GM18868 (cell line): ENCODE measurements at regions not wholly inside any gene's neighbourhood (a gene's known extent, or its start where the extent isn't known, plus 50 kb on each side); places are given as distances from the start of the nearest gene placed in this dataset.

Experiments used
- ATAC-seq: cut with Tn5 transposase; IDR thresholded peaks from one replicate; pipeline ENCODE4 v1.9.1; 2021; ENCODE audit warnings: mild to moderate bottlenecking, moderate library complexity; ENCODE audit not compliant: unreplicated experiment

GRCh38 chr20:48106428-48106827 is 321.1 kb upstream of the SULF2 start:
- ATAC-seq, result no peak

GRCh38 chr20:48105526-48105925 is 320.2 kb upstream of the SULF2 start:
- ATAC-seq, result no peak

DNA sequence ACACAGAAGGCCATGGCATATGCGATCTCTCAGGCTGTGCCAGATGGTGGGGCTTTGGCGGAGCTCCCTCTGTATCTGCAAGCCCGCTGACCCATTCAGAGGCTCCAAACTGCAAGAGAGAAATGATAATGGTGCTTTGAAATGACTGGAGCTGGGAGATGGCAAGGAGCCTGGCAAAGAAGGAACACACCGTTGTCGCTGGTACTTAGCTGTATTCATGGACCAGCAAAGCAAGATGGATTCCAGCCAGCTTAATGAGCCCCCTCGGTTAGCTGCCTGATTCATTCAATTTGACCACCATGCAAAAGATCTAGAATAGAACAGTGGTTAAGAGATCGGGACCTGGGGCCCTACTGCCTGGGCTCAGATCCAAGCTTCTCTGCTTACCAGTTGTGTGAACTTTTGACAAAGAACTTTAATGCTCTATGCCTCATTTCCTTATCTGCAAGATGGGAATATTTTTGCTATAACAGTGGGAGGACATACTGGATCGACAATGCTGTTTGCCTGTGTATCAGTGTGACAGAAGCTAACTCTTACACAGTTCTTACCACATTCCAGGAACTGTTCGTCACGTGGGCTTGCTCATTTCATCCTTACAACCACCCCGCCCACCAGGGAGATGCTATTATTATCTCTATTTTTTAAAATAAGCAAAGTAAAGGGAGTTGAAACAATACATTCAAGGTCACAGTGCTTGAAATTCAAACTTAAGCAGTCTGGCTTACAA is 317.8 kb upstream of the SULF2 start:
- ATAC-seq, result no peak

GRCh38 chr20:48102076-48102787 is 317.0 kb upstream of the SULF2 start:
- no peak for ATAC-seq

GRCh38 chr20:48100483-48100882 is 315.2 kb upstream of the SULF2 start:
- no peak for ATAC-seq

- ATAC-seq, result no peak
Measured at GRCh38 chr20:48098866-48099265, 313.6 kb upstream of the SULF2 start.

GRCh38 chr20:48098099-48098498 is 312.8 kb upstream of the SULF2 start:
- no peak for ATAC-seq

DNA sequence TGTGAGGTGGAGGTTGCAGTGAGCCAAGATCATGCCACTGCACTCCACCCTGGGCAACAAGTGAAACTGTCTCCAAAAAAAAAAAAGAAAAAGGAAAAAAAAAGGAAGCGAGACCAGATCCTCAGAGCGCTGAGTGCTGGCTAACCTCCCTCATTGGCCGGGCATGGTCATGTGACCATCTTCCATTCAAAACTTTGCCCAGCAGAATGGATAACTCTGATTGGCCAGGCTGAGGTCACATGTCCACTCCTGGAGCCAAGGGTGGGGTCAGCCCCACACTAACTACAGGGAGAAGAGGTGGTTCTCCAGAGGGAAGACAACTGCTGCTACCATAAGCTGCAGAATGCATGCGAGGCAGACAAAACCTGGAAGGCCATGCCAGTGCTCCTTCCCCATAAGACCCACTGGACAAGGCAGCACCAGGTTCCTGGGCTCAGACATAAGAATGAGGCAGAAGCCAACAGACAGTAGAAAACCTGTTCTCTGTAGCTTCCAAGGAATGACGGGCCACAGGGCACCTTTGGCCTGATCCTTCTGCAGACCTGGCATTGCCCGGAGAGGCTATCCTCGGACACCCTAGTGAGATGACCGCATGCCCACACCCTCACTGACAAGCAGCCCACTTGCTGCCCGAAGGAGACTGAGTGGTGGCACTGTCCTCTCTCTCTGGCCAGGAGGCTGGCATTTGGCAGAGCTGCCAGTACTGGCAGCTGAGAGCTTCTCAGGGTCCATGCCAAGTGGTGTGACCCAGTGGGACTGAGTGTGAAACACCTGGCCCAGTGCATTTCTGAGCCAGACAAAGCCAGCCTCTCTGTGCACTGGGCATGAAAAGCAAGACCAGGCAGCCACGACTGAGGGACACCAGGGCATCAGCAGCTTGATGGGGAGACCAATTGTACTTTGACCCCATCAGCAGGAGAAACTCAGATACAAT is 311.9 kb upstream of the SULF2 start:
- no peak for ATAC-seq

DNA sequence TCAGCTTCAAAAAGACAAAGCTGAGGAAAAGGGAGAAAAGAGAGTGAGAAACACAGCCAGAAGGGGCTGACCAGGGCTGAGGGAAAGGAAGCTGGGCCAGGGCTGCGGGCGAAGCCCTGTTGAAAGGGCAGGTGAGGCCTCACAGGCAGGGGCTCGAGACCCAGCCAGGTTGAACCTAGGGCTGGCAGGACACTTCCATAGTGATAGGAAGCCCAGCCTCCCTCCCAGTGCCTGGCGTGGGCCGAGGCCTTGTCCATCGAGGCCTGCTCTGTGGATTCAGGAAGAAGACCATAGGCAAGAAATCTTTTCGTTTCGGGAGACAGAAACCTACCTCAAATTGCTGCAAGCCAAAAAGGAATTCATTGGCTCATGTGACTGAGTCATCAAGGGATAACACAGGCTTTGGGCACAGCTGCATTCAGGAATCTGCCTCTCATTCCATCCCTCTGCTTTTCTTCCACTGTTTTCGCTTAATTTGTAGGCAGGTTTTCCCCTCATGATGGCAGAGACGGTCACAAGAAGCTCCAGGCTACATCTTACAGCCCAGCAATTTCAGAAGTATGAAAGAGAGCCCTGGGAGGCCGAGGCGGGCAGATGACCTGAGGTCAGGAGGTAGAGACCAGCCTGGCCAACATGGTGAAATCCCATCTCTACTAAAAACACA is 311.1 kb upstream of the SULF2 start:
- no peak for ATAC-seq

DNA sequence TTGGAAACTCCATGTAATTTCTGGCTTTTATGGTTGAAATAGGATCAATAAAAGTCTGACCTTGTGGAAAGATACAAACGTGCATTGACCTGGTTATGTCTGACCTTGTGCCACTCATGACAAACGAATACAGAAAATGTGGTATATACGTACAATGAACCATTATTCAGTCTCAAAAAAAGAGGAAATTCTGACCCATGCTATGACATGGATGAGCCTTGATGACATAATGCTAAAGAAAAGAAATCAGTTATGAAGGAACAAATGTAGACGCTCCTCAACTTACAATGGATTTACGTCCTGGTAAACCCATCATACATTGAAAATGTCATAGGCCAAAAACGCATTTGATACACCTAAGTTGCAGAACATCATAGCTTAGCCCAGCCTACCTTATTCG is 309.7 kb upstream of the SULF2 start:
- ATAC-seq, result no peak

- no peak for ATAC-seq
Measured at GRCh38 chr20:48094196-48094749, 309.0 kb upstream of the SULF2 start.

DNA sequence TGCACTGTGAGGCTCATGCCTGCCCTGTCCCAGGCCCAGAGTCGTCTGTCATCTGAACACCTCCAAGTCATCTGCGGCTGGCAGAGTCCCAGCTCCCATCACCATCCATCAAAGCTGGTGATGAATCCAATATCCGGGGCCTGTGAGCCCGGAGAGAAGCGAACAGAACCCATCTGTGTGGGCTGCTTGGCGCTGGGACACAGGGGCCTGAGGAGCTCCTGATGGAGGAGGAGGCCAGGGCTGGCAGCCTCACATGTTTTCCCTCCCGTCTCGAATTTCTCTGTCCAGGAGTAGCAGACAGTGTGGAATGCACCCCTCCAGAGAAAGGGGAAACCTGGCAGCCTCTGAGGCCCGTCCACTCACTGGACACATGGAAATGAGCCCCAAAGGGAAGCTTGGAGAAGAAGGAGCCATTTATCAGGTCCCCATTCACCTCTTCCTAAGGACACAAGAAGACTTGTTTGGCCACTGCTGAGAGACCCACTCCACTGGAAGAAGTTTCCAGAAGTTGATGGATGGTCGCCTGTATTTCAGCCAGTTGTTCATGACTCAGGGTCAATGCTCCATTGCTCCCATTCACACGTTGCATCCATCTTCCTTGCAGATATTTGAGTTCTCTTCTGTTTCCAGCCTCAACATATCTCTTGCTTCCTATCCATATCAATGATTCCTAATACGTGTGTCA is 307.5 kb upstream of the SULF2 start:
- ATAC-seq, result no peak

- ATAC-seq, result no peak
Measured at GRCh38 chr20:48090784-48091183, 305.5 kb upstream of the SULF2 start.

DNA sequence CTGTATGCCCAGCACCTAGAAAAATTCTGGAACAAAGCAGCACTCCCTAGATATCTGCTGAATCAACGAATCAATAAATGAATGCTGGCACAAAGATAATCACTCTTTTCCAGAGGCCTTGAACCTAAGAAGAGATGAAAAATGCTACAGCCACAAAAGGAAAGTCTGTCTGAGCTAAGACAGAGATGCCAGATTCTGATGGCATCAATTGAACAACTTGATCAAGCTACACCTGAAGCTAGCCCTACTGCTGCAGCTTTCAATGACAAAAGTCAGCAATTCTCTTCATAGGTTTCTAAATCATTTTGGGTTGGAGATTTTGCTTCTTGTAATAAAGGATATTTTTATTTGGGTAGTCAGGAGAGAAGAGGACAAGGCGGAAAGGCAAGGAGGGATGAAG is 305.0 kb upstream of the SULF2 start:
- no peak for ATAC-seq

DNA sequence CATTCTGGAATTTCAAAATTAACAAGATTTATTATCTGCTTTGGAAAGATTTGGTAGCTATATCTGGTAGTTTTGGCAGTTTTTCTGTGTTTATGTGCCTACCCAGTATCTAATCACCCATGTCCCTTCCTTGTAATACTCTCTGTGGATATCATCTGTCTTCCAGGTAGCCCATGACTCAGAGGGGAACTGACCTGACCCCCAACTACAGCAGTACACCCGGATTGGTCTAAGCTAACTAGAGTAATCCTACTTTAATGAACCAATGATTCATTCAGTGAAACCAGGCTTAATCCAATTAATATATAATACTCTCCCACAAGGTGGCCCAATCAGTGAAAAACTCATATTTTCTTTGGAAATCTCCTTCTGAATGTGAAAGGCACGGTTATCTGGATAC is 295.3 kb upstream of the SULF2 start:
- no peak for ATAC-seq

GRCh38 chr20:48079028-48079427 is 293.7 kb upstream of the SULF2 start:
- ATAC-seq, result no peak

DNA sequence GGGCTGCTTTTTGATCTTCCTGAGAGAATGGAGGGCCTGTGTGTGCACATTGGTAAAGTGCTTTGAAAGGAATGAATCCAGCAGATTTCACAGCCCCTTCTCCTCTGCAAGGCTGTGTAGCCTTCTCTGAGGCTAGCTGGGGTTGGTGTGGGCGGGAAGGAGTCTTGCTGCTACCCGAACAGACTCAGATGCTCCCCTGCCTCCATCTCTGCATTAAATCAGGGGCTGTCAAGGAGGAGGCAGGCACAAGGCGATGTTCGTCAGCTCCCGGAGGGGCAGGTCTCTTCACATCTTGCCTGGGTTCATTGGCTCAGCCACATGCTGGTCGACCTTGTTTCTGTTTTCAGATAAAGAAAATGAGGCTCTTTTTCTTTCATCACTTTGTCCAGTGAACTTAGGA is 291.5 kb upstream of the SULF2 start:
- ATAC-seq, result no peak

DNA sequence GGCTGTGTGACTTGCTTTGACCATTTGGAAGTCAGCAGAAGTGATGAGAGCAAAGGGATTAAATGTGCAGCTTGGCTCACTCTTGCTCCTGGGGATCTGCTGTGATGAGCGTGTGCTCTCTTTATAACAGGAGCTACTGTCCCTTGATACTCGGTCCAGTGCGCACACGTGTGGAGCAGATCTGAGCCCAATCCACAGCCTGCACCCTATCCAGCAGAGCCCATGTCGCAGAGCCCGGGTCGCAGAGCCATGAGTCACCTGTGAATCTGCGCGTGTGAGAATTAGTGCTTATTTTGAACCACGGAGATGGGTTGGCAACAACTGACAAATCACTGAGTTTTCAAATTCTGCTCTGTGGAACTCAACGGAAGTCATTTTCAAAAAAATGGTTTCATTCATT is 291.0 kb upstream of the SULF2 start:
- ATAC-seq, result no peak

- ATAC-seq, result no peak
Measured at GRCh38 chr20:48075591-48076174, 290.4 kb upstream of the SULF2 start.
